ENCODE measurements at regions not wholly inside any gene's neighbourhood (a gene's known extent, or its start where the extent isn't known, plus 50 kb on each side); places are given as distances from the start of the nearest gene placed in this dataset.

DNA sequence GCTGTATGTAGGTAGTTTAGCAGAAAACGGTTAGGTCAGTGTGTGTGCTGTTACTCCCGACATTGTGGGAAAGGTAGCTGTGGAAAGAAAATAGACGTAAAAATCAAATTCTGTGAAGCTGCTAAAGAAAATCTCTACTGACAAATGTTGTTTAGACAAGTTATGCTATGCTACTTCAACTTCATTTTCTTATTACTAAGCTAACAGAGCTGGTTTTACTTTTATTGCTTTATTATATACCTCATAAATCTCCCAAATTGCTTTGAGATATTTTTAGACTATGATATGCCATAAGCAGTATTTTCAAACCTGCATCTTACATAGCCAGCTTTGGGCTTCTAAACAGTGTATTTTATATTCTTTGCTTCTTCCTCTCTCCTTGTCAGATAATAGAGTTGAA is 108.2 kb upstream of the PACRGL start:
- no peak for DNase-seq (ENCODE audit: low spot score in 2 of 2)
- Mint-ChIP-seq H3K36me3 (no peaks in the 10 kb centered on the region), H3K4me3 (no peak overlapping the region), H3K9me3 (no peaks in the 10 kb centered on the region), H3K27ac (no peak overlapping the region), H3K4me1 (no peaks in the 10 kb centered on the region)
- no peak for ATAC-seq

DNA sequence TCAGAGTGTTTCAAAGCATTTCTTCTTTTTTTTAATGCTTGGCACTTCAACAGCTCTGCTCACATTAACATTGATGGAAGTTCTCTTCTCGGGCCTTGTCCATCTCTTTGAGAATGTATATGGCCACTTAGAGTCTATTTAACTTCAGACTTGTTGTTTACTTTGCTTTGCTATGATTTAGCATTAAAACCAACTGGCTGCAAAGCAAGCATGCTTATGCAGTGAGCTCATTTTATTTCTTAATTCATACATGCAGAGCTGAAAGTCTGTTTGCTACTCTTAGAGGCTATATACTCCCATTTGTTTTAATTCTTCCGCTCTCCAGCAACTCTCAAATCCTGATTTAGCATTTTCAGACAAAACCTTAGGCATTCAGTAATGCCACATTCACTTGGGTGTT is 107.6 kb upstream of the PACRGL start:
- no peaks in the 10 kb centered on the region for H3K9me3 Mint-ChIP-seq
- no peak overlapping the region for H3K27ac Mint-ChIP-seq
- ATAC-seq (no peak), DNase-seq (ENCODE audit: low spot score in 2 of 2) (no peak)
- H3K4me1 Mint-ChIP-seq, result no peaks in the 10 kb centered on the region
- H3K4me3 Mint-ChIP-seq, result no peak overlapping the region
- no peaks in the 10 kb centered on the region for H3K36me3 Mint-ChIP-seq

DNA sequence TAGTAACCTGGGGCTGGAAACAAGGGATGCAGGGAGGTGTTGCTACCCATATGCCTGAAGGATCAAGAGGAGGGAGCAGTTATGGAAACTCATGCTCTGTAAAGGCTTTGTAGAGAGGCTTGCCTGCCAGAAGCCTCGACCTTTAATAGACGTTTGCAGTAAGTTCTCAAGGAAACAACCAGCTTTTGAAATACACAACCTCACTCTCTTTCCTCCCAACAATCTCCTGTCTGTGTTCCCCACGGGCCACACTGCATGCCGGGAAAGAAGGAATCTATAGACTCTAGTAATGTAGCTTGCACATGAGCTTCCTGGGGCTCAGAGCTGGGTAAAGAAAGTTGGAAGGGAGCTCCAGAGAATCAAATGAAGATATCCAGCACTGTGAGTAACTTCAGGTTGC is 101.6 kb upstream of the PACRGL start:
- Mint-ChIP-seq H3K4me3 (no peak overlapping the region), H3K27ac (no peak overlapping the region), H3K36me3 (no peaks in the 10 kb centered on the region), H3K9me3 (no peaks in the 10 kb centered on the region), H3K4me1 (no peaks in the 10 kb centered on the region)
- no peak for DNase-seq (ENCODE audit: low spot score in 2 of 2)
- no peak for ATAC-seq

DNA sequence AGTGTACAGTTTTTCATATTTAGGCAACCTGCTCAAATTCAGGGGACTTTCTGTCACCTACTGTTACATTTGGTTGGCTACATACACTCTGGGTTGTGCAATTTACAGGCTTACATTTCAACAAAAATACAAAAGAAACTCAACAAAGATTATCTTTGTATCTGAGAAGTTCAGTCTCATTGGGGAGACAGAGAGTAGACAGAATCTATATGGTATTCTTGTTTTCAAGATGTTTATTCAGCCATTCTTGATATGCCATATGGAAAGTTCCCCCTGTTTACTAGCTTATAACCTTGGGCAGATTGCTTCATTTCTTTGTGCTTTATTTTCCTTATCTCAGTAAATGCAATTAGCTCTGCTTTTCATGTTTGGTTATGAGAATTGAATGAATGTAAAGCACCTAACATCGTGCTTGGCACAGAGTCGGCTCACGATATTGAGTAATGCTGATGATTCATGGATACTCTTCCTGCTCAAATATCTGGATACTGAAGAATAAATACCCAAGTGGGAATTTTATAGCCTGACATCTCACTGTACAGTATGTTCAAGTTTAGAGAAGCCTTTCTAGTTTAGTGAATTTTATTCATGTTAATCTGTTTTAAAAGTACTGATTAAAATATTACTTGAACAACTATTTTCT is 96.5 kb upstream of the PACRGL start:
- ATAC-seq, result no peak
- H3K9me3 Mint-ChIP-seq, result no peaks in the 10 kb centered on the region
- H3K4me3 Mint-ChIP-seq, result no peak overlapping the region
- H3K4me1 Mint-ChIP-seq, result no peaks in the 10 kb centered on the region
- H3K36me3 Mint-ChIP-seq, result no peaks in the 10 kb centered on the region
- DNase-seq (ENCODE audit: low spot score in 2 of 2), result no peak
- H3K27ac Mint-ChIP-seq, result no peak overlapping the region

DNA sequence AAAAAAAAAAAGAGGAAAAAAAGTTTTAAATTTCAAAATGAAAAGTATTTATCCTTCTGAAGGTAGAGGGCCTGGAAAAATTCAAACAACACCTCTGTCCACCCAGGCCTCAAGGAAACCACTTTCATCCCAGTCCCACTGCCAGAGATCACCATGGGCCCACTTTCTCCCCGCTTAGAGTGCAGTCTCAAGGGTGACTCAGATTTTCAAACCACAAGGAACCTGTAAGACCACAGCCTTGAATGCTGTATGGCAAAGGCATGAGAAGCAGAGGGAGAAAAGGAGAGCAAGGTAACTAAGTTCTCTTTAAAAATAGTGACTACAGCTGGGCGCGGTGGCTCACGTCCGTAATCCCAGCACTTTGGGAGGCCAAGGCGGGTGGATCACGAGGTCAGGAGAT is 87.9 kb upstream of the PACRGL start:
- Mint-ChIP-seq H3K4me3 (no peak overlapping the region), H3K4me1 (no peaks in the 10 kb centered on the region), H3K9me3 (no peaks in the 10 kb centered on the region), H3K27ac (no peak overlapping the region), H3K36me3 (no peaks in the 10 kb centered on the region)
- ATAC-seq, result no peak
- no peak for DNase-seq (ENCODE audit: low spot score in 2 of 2)

DNA sequence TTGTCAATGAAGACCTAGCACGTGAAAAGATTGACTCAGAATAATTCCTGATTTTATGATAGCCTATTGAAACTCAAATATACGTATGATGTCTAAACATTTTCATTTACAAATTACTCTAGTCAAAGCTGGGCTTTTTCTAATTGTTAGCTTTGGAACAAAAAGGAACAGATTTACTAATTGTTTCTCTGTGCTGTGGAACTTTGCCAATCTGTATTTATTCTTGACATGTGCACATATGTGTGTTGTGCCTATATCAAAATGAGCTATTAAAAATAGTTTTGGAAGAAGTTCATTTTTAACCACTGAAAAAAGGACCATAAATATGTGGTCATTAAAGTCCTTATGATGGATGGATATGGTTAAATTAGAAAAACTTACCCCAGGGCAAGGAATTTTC is 85.4 kb upstream of the PACRGL start:
- no peaks in the 10 kb centered on the region for H3K9me3 Mint-ChIP-seq
- no peak for DNase-seq (ENCODE audit: low spot score in 2 of 2)

DNA sequence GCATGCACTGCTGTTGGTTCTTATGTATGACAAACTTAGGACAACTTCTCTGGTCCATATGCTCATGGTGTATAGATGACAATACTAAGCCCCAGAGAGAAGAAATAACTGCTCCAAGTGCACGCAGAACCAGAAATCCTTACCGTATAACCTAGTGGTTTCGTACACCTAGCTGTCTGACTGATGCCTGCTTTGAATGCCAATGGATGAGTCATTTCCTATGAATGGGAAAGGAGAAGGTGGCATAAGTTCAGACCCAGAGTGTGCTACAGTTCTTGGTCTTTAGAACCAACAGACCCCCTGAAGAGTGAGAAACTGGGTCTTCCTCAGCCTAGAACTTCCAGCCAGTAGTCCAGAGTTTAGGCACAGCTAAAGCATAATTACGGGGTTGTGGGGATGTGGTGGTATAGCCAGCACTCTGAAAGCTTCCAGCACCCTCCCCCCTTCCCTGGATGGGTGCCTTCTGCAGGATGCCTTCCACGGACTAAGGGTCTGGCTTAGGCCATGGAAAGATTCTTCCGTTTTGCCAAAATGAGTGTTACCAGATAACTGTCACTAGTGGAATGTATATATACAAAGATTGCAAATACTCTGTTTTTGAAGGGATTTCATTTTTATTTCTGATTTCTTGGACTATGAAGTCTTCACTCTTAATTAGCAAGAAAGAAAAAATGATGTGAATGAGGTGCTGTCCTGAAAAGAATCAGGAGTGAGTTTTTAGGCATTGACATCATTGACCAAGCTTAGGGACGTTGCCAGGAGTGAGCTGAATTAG is 84.6 kb upstream of the PACRGL start:
- ATAC-seq (no peak), DNase-seq (ENCODE audit: low spot score in 2 of 2) (no peak)
- no peaks in the 10 kb centered on the region for H3K9me3 Mint-ChIP-seq
- peaks cover 4% of the 10 kb centered on the region for H3K4me1 Mint-ChIP-seq
- no peak overlapping the region for H3K4me3 Mint-ChIP-seq
- H3K27ac Mint-ChIP-seq, result no peak overlapping the region
- no peaks in the 10 kb centered on the region for H3K36me3 Mint-ChIP-seq

More for the DNA sequence above, 85.4 kb upstream of the PACRGL start:
- ATAC-seq, result no peak
- H3K27ac Mint-ChIP-seq, result no peak overlapping the region
- no peaks in the 10 kb centered on the region for H3K36me3 Mint-ChIP-seq
- H3K4me3 Mint-ChIP-seq, result no peak overlapping the region
- H3K4me1 Mint-ChIP-seq, result peaks cover 4% of the 10 kb centered on the region

DNA sequence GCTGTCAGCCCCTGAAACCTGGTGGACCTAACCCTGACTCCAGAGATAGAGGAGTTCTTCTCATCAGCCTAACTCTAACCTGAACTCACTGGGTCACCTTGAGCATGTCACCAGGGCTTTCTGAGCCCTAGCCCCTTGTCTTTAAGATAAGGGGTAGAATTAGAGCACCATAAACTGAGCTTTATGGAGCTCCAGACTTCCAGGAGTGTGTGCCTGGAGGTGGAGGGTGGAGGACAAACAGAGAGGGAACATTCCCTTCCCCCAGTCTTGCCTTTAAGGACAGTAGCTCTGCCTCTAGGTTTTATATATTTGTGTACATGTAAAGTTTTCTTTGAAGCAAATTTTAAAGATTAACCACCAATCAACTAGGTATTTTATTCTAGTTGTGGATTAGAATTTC is 83.9 kb upstream of the PACRGL start:
- no peak overlapping the region for H3K27ac Mint-ChIP-seq
- peaks cover 4% of the 10 kb centered on the region for H3K4me1 Mint-ChIP-seq
- ATAC-seq, result peak; percentile 24
- no peak overlapping the region for H3K4me3 Mint-ChIP-seq
- H3K36me3 Mint-ChIP-seq, result no peaks in the 10 kb centered on the region
- DNase-seq (ENCODE audit: low spot score in 2 of 2), result no peak
- no peaks in the 10 kb centered on the region for H3K9me3 Mint-ChIP-seq

DNA sequence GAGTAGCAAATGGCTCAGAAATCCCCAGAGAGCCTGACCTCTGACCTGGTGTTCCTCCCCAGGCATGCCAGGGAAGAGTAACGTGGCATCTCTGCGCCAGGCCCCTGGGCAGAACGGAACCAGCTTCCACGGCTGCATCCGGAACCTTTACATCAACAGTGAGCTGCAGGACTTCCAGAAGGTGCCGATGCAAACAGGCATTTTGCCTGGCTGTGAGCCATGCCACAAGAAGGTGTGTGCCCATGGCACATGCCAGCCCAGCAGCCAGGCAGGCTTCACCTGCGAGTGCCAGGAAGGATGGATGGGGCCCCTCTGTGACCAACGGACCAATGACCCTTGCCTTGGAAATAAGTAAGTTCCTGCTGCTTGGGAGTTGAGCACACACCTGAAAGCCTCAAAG is 83.4 kb upstream of the PACRGL start:
- DNase-seq (ENCODE audit: low spot score in 2 of 2) (no peak), ATAC-seq (no peak)
- Mint-ChIP-seq H3K27ac (no peak overlapping the region), H3K4me3 (no peak overlapping the region), H3K4me1 (peaks cover 4% of the 10 kb centered on the region), H3K9me3 (no peaks in the 10 kb centered on the region), H3K36me3 (no peaks in the 10 kb centered on the region)

DNA sequence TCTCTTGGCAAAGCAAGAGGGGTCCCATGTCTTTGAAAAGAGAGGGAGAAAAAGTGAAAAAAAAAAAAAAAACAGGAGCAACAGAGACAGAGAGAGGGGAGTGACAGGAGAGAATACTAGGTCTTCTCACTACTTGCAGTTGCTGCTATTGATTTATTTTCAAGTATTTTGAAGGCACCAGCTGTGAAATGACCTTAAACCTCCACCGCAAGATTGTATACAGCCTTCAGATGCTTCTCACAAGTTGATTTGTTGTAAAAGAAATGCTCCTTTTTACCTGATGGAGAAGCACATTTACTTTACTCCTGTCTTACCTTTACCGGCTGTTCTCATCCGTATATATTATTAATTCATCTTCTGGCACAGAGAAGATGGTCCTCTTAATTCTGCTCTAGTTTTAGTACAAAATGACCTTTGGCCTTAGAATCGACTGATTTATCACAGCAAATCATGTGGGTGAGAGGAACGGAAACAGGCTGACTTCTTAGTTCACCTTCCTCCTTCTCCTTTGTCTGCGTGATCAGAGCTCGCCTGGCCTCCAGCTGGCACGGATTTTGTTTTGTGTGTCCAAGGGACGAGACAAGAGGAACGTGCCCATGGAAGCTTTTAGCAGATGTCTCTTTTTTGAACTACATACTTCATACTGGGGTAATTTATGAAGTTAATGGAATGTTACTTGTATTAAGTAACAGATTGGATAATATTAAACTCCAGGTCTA is 82.4 kb upstream of the PACRGL start:
- DNase-seq (ENCODE audit: low spot score in 2 of 2) (no peak), ATAC-seq (no peak)
- Mint-ChIP-seq H3K4me3 (no peak overlapping the region), H3K9me3 (no peaks in the 10 kb centered on the region), H3K27ac (no peak overlapping the region), H3K4me1 (peaks cover 4% of the 10 kb centered on the region), H3K36me3 (no peaks in the 10 kb centered on the region)

DNA sequence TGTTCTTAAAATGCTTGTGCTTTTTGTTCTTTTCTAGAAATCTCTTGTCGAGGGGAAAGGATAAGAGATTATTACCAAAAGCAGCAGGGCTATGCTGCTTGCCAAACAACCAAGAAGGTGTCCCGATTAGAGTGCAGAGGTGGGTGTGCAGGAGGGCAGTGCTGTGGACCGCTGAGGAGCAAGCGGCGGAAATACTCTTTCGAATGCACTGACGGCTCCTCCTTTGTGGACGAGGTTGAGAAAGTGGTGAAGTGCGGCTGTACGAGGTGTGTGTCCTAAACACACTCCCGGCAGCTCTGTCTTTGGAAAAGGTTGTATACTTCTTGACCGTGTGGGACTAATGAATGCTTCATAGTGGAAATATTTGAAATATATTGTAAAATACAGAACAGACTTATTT is 81.5 kb upstream of the PACRGL start:
- no peak overlapping the region for H3K4me3 Mint-ChIP-seq
- no peak for DNase-seq (ENCODE audit: low spot score in 2 of 2)
- ATAC-seq, result no peak
- H3K4me1 Mint-ChIP-seq, result peaks cover 4% of the 10 kb centered on the region
- H3K9me3 Mint-ChIP-seq, result no peaks in the 10 kb centered on the region
- no peak overlapping the region for H3K27ac Mint-ChIP-seq
- no peaks in the 10 kb centered on the region for H3K36me3 Mint-ChIP-seq

DNA sequence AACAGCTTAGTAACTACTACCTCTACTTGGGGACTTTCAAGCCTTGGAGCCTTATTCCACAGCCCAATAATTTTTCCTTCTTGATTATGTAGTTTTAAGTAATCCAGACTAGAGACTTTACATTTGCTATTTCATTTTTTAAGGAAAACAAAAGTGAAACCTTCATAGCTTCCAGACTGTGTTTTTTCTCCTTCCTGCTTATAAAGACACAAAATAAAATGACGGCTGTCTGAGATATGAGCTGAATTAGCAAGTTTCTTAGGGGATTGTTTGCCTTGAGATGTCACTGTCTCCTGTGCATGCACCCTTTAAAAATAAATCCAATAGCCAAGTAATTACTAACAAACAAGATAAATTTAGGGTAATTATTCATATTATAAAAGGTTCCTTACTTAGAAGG is 78.8 kb upstream of the PACRGL start:
- Mint-ChIP-seq H3K9me3 (no peaks in the 10 kb centered on the region), H3K36me3 (no peaks in the 10 kb centered on the region), H3K4me1 (peaks cover 4% of the 10 kb centered on the region), H3K27ac (no peak overlapping the region), H3K4me3 (no peak overlapping the region)
- DNase-seq (ENCODE audit: low spot score in 2 of 2) (no peak), ATAC-seq (no peak)

DNA sequence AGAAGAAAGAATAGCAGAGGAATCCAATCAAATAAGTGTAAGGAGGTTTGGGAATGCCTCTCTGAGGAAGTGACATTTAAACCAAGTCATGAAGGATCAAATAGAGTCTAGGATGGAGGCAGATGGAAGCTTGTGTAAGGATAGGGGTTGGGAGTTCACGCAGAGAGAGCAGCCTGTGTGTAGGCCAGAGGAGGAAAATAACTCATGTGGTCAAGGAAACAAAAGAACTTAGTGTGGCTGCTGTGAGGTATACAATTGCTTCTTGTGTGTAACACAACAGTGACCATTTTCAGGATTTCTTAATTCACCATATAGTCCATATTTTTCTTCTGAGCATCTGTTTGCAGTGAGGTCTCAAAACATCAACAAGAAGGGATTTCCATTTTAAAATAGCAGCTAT is 77.6 kb upstream of the PACRGL start:
- Mint-ChIP-seq H3K4me1 (peaks cover 4% of the 10 kb centered on the region), H3K36me3 (no peaks in the 10 kb centered on the region), H3K9me3 (no peaks in the 10 kb centered on the region), H3K27ac (no peak overlapping the region), H3K4me3 (no peak overlapping the region)
- DNase-seq (ENCODE audit: low spot score in 2 of 2), result no peak
- ATAC-seq, result no peak

DNA sequence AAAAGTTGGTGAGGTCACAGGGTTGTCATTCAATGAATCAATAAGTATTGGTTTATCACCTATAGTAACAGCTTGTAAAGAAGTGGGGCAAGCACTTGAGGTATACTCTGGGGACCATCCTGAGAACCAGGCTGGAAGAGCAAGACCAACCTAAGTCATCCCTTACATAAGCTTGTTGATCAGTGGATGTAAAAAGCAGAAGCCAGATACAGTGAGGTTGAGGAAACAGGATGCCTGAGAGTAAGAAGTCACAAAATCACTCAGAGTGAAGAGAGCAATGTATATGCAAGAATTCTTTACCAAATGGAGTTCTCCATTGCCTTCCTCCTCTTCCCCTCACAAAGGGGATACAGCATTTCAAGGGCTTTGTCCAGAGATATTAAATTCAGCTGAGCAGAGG is 76.3 kb upstream of the PACRGL start:
- Mint-ChIP-seq H3K4me1 (no peaks in the 10 kb centered on the region), H3K9me3 (no peaks in the 10 kb centered on the region), H3K4me3 (no peak overlapping the region), H3K27ac (no peak overlapping the region), H3K36me3 (no peaks in the 10 kb centered on the region)
- ATAC-seq, result no peak
- no peak for DNase-seq (ENCODE audit: low spot score in 2 of 2)

DNA sequence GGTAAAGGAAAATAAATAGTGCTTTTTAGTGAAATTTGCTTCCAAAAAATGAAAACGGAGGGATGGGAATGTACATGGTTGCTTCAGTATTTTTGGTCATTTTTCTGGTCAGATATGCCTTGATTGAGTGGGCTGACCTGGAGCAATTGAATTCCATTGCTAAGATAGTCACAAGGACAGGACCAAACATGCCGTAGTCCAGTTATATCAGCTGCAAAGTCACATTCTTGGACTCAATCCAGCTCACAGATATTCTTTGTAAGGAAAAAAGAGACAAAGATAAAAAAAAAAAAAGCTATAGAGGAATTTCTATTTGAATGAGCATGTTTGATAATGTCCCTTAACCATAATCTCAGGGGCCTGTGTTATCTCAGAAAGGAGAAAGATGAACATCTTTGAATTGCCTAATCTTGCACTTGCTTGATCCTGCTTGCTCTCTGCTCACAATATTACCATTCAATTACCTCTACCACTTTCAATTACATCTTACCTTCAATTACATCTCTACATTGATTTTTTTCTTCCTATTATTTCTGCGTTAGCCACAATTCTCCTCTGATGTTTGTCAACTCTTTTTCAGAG is 75.4 kb upstream of the PACRGL start:
- Mint-ChIP-seq H3K4me3 (no peak overlapping the region), H3K4me1 (no peaks in the 10 kb centered on the region), H3K36me3 (no peaks in the 10 kb centered on the region), H3K27ac (no peak overlapping the region), H3K9me3 (no peaks in the 10 kb centered on the region)
- no peak for ATAC-seq
- no peak for DNase-seq (ENCODE audit: low spot score in 2 of 2)

DNA sequence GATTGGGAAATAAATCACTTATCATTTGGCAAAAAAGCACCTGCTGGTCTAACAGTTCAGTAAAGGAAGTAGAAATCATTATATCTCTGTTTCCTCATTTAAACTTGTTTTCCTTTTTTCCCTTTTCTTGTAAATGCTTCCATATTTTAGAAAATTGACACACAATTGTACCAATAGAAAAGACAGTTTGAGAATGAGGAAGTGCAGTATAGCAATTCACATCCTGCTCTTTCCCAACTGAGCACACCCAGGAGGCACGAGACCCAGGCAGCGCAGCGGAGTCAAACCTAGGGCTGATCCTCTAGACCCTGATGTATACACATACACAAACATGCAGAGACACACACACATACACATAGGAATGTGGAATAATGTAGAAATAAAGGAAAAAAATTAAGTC is 74.8 kb upstream of the PACRGL start:
- DNase-seq (ENCODE audit: low spot score in 2 of 2) (no peak), ATAC-seq (no peak)
- H3K4me3 Mint-ChIP-seq, result no peak overlapping the region
- no peaks in the 10 kb centered on the region for H3K9me3 Mint-ChIP-seq
- no peaks in the 10 kb centered on the region for H3K36me3 Mint-ChIP-seq
- no peak overlapping the region for H3K27ac Mint-ChIP-seq
- H3K4me1 Mint-ChIP-seq, result no peaks in the 10 kb centered on the region
